IPS-18c (cell line): ENCODE measurements at regions not wholly inside any gene's neighbourhood (a gene's known extent, or its start where the extent isn't known, plus 50 kb on each side); places are given as distances from the start of the nearest gene placed in this dataset.

Source experiments
- H3K4me3 ChIP-seq: 2 replicates; pipeline ENCODE4 v1.7.0; 2013; ENCODE audit warnings: low read depth, mild to moderate bottlenecking, low read length, moderate library complexity; ENCODE audit not compliant: insufficient read depth
- H3K9me3 ChIP-seq: one replicate; pipeline ENCODE4 v1.6.1; 2013; ENCODE audit warnings: mild to moderate bottlenecking, low read length, moderate library complexity; ENCODE audit not compliant: control insufficient read depth, insufficient read depth

DNA sequence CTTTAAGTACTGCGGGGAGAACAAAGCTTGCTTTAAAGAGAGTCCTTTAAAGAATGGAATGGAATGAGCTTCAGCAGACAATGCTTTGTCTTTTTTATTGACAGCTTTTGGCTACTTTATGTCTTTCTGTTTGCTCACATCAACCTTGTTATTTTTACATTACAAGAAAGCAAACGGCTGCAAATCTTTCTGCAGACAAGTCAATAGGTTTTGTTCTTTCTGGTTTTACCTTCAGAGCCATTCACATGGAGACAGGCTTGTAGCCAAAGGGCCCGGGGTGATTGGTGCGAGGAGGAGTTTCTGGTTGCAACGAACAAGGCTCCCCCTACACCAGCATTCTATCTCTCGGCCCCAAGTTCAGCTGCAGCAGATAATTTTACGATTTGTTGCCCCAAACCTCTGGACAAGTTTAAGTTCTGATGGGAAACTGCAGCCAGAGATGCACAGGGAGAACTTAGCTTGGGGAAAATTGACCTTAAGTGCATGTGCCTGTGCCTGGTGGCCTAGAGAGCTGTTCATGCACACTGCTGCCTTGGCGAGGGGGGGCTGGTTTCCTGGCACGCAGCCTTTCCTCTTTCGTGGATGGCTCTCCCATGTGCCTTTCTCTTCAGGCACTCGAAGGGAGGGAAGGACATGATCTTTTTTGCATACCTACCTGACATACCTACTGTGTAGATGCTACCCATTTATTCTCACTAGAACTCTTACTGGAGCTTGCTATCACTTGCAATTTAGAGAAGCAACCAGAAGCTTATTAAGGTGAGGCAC is 543.2 kb downstream of the DCDC2C start:
- peaks cover 1% of the 10 kb centered on the region for H3K9me3 ChIP-seq
- no peak overlapping the region for H3K4me3 ChIP-seq

DNA sequence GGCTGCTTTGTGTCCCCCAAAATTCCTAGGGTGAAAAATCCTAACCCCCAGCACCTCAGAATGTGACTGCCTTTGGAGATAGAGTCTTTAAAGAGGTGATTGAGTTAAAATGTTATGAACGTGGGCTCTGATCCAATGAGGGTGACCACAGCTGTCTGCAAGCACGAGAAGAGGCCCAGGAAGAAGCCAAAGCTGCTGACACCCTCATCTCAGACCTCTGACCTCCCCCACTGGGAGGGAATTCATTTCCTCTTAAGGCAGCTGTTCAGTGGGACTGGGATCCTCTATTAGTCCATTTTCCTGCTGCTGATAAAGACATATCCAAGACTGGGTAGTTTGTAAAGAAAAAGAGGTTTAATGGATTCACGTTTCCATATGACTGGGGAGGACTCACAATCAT is 544.4 kb downstream of the DCDC2C start:
- Histone ChIP-seq H3K9me3 (no peaks in the 10 kb centered on the region), H3K4me3 (no peak overlapping the region; the same call in 1 of the 2 replicates)

DNA sequence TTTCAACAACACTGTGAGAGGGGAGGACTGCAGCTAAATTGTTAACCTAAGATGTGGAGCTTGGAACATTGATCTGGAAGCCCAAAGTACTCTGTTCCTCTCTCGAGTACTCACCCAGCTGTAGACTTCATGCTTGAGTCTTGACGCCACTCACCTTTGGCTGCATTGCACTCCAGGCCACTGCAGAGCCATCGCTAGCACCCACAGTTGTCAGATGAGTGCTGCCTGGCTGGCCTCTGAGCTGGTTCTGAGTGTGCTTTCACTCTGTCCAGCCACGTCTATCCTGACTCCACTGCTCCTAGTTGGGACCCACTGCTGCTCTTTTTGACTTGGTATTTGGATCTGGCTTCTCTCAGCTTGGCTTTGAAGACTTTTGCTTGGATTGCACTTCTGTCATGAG is 552.1 kb downstream of the DCDC2C start:
- H3K4me3 ChIP-seq: no peak overlapping the region
- no peaks in the 10 kb centered on the region for H3K9me3 ChIP-seq

DNA sequence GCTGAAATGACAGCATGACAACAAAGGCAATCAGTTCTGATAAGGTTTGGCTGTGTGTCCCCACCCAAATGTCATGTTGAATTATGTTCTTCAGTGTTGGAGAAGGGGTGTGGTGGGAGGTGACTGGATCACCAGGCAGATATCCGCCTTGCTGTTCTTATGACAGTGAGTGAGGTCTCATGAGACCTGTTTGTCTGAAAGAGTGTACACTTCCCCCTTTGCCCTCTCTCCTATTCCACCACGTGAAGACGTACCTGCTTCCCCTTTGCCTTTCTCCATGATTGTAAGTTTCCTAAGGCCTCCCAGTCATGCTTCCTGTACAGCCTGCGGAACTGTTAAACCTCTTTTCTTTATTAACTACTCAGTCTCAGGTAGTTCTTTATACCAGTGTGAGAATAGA is 553.0 kb downstream of the DCDC2C start:
- Histone ChIP-seq H3K9me3 (no peaks in the 10 kb centered on the region), H3K4me3 (no peak overlapping the region)

DNA sequence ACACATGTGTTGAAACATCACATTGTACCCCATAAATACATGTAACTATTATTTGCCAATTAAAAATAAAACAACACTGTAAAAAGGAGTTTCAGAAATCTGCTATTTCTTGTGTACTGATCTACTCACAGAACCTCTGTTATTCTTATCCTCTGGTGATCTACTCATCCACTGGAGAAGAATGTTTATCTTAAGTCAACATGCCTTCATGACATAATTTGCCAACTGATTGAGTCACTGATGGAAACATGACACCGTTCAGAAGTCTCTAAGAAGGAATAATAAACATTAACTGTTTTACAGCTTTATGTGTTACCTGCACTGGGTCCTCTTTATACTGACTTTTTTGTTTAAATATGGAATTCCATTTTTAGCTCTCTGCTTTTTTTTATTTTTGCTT is 555.2 kb downstream of the DCDC2C start:
- Histone ChIP-seq H3K4me3 (no peak overlapping the region), H3K9me3 (no peaks in the 10 kb centered on the region)

DNA sequence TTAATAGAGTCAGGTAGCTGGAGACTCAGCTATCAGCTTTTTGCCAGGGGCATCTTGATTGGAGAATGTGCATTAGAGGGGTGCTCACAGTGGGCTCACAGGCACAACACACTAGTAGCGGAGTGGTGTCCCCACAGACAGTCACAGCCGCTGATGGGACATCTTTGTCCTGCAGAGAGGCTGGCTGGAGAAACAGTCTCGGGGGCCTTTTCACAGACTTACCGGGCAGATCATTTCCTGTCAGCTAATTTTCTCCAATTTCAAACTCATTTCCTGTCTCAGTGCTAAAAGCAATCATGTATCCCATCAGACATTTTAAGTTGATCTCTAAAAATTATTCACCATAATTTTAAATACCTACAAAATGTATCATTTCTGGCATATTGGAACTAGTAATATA is 562.6 kb downstream of the DCDC2C start:
- Histone ChIP-seq H3K4me3 (no peak overlapping the region), H3K9me3 (no peaks in the 10 kb centered on the region)

DNA sequence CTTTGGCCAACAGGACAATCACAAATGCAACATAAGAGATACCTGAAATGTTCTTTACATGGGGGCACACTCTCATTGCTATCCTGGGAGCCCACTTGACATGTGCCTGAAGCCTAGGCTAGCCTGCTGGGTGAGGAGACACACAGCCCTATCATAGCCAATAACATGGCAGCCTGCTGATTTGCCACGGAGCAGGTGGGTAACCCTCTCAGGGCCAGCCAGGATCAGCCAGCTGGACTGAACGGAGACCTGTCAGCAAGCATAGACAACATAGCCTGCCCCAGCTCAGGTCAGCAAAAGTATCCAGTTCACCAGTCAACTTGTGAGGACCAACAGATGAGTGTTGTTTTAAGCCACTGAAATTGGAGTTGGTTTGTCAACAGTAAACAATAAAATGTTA is 566.5 kb downstream of the DCDC2C start:
- Histone ChIP-seq H3K9me3 (no peaks in the 10 kb centered on the region), H3K4me3 (no peak overlapping the region)

DNA sequence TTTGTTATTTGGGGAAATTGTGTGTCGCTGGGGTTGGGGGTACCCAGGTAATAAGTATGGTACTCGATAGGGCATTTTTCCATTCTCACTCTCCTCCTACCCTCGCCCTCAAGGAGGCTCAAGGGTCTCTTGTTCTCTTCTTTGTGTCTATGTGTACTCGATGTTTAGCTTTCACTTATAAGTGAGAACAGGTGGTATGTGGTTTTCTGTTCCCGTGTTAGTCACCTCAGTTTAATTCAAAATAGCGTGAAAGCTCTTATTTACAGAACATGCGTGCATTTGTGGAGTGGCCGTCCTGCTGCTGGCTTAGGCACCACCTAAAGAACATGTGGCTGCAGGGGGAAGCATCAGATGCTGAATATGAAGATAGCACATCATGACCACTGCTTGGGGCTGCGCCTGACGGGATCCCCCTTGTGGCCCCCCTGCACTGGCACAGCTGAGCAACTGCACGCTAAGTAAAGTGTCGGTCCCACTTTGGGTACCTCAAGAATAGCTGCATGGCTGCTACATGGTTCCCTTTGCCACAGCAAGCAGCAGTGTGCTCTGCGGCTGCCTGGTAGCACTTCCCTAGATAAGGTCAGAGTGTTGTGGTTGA is 569.0 kb downstream of the DCDC2C start:
- Histone ChIP-seq H3K9me3 (no peaks in the 10 kb centered on the region), H3K4me3 (no peak overlapping the region)

DNA sequence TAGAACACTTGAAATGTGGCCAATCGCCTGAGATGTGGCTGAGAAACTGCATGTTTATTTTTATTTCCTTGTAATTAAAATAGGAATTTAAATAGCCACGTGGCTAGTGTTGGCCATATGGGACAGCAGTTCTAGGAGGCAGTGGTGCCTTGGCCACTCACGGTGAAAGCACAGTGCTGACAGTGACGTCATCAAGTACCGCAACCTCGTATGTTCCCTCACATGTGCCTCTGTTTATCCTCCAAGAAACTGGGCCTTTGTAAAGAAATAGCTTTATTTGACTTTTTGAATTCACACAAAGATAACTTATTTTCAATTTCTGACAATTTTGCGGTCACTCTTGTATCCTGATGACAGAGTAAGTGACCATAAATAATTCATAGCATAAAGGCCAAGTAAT is 575.0 kb downstream of the DCDC2C start:
- H3K4me3 ChIP-seq: no peak overlapping the region

DNA sequence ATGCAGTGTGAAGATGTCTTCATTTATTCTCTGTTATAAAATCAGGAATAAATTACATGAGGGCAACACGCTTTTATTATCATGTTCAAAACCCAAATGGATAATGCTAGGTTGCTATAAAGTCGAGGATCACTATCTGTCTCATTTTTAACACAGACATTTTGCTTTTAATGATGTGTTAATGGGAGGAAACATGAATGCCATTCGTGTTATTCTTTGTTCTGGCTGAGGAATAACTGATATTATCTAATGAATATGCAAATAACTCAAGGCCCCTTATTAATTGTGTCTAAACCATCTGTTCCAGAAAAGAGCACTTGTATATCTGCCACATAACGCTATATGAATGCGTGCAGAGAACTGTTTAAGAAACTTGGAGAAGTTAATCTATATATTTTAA is 576.1 kb downstream of the DCDC2C start:
- Histone ChIP-seq H3K9me3 (no peaks in the 10 kb centered on the region), H3K4me3 (no peak overlapping the region)

More for the DNA sequence above, 575.0 kb downstream of the DCDC2C start:
- H3K9me3 ChIP-seq: no peaks in the 10 kb centered on the region

DNA sequence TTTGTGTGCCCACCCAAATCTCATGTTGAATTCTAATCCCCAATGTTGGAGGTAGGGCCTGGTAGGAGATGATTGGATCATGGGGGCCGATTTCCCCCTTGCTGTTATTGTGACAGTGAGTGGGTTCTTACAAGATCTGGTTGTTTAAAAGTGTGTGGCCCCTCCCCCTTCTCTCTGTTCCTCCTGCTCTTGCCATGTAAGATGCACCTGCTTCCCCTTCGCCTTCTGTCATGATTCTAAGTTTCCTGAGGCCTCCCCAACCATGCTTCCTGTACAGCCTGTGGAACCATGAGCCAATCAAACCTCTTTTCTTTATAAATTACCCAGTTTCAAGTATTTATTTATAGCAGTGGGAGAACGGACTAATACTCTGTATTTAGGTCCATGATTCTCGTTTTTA is 588.1 kb downstream of the DCDC2C start:
- H3K9me3 ChIP-seq: no peaks in the 10 kb centered on the region

DNA sequence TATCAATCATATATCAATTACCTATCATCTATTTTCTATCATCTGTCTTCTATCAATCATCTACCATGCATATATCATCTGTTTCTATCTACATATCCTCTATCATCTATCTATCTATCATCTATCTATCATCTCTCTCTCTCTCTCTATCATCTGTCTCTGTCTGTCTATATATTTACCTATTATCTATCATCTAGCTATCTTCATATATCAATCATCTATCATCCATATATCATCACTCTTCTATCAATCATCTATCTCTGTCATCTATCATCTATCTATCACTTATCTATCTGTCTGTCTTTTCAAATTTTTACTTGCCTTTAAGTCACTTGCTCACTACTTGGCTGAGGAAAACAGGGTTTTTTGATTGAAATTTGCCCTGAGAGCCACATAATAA is 592.3 kb downstream of the DCDC2C start:
- H3K4me3 ChIP-seq: no peak overlapping the region
- no peaks in the 10 kb centered on the region for H3K9me3 ChIP-seq

More for the DNA sequence above, 588.1 kb downstream of the DCDC2C start:
- H3K4me3 ChIP-seq: no peak overlapping the region

DNA sequence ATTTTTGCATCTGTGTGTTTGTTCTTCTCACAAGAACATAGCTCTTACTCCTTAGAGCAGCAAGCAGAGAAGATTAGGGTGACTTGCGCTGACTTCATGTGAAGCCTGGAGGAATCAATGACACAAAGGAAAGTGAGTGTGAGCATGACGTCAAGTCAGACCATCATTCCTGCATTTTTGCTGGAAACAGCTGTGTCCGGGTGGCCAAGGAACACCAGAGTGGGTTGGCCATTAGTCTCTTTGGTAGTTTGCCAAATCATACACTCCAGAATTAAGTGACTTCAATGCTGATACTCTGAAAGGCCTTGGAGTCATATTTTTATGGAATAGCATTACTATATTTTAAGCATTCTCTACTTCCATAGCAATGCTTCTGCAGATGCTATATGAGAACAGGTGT is 597.2 kb downstream of the DCDC2C start:
- Histone ChIP-seq H3K4me3 (no peak overlapping the region), H3K9me3 (no peaks in the 10 kb centered on the region)

DNA sequence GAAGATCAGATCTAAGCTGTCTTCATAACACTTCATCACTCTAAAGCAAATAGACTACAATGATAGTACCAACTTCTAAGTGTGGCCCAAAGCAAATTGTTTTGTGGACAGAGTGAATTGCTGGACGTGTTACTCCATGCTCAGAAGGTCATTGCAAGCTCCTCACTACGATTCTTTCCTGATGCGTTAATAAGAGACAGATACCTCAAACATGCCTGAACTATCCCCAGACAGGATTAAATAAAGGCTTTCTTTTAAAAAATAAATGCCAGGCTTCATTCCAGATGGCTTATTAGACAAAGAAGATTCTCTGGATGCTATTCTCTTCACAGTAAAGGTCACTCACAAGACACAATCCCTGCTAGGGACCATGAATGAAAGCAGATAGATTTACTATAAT is 621.2 kb downstream of the DCDC2C start:
- no peaks in the 10 kb centered on the region for H3K9me3 ChIP-seq
- no peak overlapping the region for H3K4me3 ChIP-seq

DNA sequence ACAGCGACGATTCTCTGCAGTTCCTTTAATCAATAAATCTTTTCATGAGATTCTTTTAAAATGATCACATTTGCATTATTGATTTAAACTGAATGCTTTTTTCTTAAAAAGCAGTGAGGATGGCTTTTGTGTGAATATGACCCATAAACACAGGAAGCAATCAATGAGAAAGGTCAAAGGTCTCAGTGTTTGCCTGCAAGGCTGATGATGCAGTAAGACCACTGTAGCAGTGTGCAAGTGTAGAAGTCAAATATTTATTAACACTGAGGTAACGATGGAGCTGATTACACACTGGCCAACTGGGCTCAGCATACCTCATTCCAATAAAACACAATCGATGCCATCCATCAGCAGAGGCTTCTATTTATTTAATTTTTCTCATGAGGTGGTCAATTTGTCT is 633.5 kb downstream of the DCDC2C start:
- H3K9me3 ChIP-seq: no peaks in the 10 kb centered on the region
- H3K4me3 ChIP-seq: no peak overlapping the region

DNA sequence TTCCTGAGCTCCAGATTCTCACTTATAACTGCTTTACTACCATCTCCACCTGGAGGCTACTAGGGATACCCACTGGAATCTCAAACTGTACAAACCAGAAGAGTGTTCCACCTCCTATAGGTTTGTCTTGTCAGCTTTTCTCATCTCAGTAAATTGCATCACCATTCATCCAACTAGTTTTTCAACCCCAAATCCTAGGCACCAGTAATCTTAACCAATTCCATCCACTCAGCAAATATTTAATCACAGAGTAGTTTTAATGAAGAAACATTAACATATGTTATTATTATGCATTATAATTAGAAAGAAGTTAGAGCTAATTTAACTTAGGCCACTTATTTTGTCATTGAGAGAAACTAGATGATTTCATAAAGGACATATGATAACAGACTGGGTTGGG is 635.0 kb downstream of the DCDC2C start:
- H3K9me3 ChIP-seq: no peaks in the 10 kb centered on the region
- no peak overlapping the region for H3K4me3 ChIP-seq

DNA sequence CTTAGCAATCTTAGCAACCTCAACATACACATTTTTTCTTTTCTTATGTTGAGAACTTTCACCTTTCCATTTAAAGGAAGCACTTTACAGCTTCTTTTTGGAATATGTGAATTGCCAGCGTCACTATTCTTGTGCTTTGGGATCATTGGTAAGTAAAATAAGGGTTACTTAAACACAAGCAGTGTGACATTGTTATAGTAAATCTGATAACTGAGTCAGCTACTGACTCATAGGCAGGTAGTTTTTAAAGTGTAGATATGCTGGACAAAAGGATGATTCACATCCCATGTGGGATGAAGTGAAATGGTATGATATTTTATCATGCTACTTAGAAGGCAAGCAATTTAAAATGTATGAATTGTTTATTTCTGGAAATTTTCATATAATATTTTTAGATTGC is 637.2 kb downstream of the DCDC2C start:
- Histone ChIP-seq H3K4me3 (no peak overlapping the region), H3K9me3 (no peaks in the 10 kb centered on the region)

DNA sequence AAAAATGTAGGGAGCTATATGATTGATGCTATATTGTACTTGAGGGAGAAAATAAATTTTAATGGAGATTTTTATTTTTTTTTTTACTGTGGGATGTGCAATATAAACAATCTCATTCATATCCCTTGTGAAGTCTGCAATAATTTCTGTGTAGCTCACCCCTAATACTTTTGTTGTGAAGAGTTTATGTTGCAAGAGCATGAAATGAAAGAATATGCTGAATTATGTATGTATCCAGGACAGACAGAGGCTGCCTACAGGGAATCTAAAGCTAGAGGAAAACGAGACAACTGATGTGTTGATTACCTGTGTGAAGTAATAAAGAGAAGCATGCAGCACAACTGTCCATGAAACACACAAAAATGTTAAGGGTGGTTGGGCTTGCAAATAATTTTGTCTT is 643.3 kb downstream of the DCDC2C start:
- no peak overlapping the region for H3K4me3 ChIP-seq
- H3K9me3 ChIP-seq: no peaks in the 10 kb centered on the region

DNA sequence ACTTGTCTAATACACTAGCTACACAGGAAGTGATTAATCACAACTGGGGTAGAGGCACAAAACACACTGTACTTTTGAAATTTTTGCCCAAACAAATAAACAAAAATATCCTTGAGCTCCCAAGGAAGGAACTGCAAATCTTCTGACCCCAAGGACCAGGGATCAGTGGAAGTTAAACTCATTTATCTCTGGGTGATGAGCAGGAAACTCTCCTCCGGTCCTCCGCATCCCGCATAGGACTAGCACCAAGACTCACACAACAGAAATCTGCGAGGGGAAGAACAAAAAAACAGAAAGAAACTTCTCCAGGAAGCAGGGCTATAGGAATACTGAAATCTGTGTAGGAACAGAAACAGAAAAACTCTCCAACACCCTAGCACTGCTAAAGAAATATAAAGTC is 650.3 kb downstream of the DCDC2C start:
- Histone ChIP-seq H3K9me3 (no peaks in the 10 kb centered on the region), H3K4me3 (no peak overlapping the region)
